ENCODE measurements at regions not wholly inside any gene's neighbourhood (a gene's known extent, or its start where the extent isn't known, plus 50 kb on each side); places are given as distances from the start of the nearest gene placed in this dataset.

DNA sequence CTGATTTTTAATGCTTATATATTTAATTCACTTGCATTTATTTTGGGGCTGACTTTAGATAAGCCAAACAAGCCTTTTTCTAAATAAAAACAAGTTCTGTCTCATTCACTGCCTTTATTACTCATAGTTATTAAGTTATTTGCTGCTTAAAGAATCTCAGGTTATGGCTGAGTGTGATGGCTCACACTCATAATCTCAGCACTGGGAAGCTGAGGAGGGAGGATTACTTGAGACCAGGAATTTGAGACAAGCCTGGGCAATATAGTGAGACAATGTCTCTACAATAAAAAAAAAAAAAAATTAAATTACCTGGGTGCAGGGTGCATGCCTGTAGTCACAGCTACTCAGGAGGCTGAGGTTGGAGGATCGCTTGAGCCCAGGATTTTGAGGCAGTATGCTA, 85.0 kb upstream of the MAN2A1 start:
- TF ChIP-seq, protein P1, sequence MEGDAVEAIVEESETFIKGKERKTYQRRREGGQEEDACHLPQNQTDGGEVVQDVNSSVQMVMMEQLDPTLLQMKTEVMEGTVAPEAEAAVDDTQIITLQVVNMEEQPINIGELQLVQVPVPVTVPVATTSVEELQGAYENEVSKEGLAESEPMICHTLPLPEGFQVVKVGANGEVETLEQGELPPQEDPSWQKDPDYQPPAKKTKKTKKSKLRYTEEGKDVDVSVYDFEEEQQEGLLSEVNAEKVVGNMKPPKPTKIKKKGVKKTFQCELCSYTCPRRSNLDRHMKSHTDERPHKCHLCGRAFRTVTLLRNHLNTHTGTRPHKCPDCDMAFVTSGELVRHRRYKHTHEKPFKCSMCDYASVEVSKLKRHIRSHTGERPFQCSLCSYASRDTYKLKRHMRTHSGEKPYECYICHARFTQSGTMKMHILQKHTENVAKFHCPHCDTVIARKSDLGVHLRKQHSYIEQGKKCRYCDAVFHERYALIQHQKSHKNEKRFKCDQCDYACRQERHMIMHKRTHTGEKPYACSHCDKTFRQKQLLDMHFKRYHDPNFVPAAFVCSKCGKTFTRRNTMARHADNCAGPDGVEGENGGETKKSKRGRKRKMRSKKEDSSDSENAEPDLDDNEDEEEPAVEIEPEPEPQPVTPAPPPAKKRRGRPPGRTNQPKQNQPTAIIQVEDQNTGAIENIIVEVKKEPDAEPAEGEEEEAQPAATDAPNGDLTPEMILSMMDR (IDR thresholded peaks at IDR 0.05; ENCODE audit: low read length) = no peak
- TF ChIP-seq EZH2 (optimal IDR thresholded peaks at IDR 0.05; ENCODE audit: low read depth, low read length) = no peak
- no peak for DNase-seq
- H2AFZ ChIP-seq (ENCODE audit: low read length) = no peak overlapping the region
- no peak overlapping the region for H3K9ac ChIP-seq (ENCODE audit: low read length)
- no peaks in the 10 kb centered on the region for H3K9me2 ChIP-seq (replicated peaks; ENCODE audit: insufficient read depth, low read length)
- H3K9me3 ChIP-seq (replicated peaks; ENCODE audit: insufficient read depth, low read length) = no peaks in the 10 kb centered on the region
- no peak overlapping the region for H3K27ac ChIP-seq (ENCODE audit: low read length)
- no peaks in the 10 kb centered on the region for H3K4me1 ChIP-seq (ENCODE audit: low read length)
- H3K79me2 ChIP-seq (ENCODE audit: low read length) = no peaks in the 10 kb centered on the region
- no peak overlapping the region for H3K4me3 ChIP-seq (ENCODE audit: low read length)
- H3K36me3 ChIP-seq (replicated peaks; ENCODE audit: insufficient read depth, low read length) = no peaks in the 10 kb centered on the region
- H3K27me3 ChIP-seq (replicated peaks; ENCODE audit: insufficient read depth, low read length) = no peaks in the 10 kb centered on the region
- no peaks in the 10 kb centered on the region for H3F3A ChIP-seq (ENCODE audit: insufficient read depth, low read length)
- no peaks in the 10 kb centered on the region for H4K20me1 ChIP-seq (ENCODE audit: insufficient read depth, low read length)
- no peak overlapping the region for H3K4me2 ChIP-seq (ENCODE audit: low read depth, low read length)

DNA sequence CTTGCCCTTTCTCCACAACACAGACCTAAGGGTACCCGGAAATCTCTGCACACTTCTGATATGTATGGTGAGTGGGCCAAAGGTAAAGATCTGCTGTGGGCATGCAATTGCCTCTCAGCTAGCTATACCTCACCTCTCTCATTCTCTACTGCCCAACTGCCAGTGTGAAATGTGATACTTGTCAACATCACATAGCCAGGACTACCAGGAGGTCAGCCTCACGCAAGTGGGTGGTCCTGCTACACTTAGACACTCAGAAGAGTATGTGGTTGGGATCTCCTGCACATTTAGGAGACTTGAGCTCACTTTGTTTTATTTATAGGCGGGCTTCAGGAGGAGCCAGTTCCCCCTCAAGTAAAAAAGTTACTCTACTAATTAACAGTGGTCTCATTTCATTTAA, 88.0 kb upstream of the MAN2A1 start:
- Histone ChIP-seq H2AFZ (ENCODE audit: low read length) (no peak overlapping the region), H3K9me2 (replicated peaks; ENCODE audit: insufficient read depth, low read length) (no peaks in the 10 kb centered on the region), H3K9ac (ENCODE audit: low read length) (no peak overlapping the region), H3K4me2 (ENCODE audit: low read depth, low read length) (no peak overlapping the region), H3K4me1 (ENCODE audit: low read length) (no peaks in the 10 kb centered on the region), H3K79me2 (ENCODE audit: low read length) (no peaks in the 10 kb centered on the region), H3K36me3 (replicated peaks; ENCODE audit: insufficient read depth, low read length) (no peaks in the 10 kb centered on the region), H3K27me3 (replicated peaks; ENCODE audit: insufficient read depth, low read length) (no peaks in the 10 kb centered on the region), H4K20me1 (ENCODE audit: insufficient read depth, low read length) (no peaks in the 10 kb centered on the region), H3F3A (ENCODE audit: insufficient read depth, low read length) (no peaks in the 10 kb centered on the region), H3K9me3 (replicated peaks; ENCODE audit: insufficient read depth, low read length) (no peaks in the 10 kb centered on the region), H3K27ac (ENCODE audit: low read length) (no peak overlapping the region), H3K4me3 (ENCODE audit: low read length) (no peak overlapping the region)
- DNase-seq = no peak
- TF ChIP-seq EZH2 (optimal IDR thresholded peaks at IDR 0.05; ENCODE audit: low read depth, low read length) (no peak), EZH2phosphoT487 (IDR thresholded peaks at IDR 0.05; ENCODE audit: low read length) (no peak)
- TF ChIP-seq, protein P1 (IDR thresholded peaks at IDR 0.05; ENCODE audit: low read length) = no peak

DNA sequence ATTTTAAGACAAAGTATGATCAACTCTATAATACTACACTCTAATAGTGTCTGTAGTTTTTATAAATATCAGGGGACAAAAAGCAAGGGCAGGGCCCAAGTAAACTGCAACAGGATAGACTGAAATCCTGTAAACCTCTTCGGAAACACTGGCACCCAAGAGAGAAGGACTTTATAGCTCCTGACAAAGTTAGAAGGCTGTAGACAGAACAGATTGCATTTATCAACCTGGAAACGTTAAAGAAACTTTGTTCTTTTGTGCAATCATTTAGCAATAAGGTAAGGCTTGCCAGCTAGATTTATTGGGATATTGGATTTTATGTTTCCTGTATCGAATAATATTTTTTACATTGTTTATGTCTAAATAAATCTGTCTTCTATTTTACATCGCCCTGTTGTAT, 91.8 kb upstream of the MAN2A1 start:
- no peak overlapping the region for H3K4me2 ChIP-seq (ENCODE audit: low read depth, low read length)
- TF ChIP-seq EZH2phosphoT487 (IDR thresholded peaks at IDR 0.05; ENCODE audit: low read length) = no peak
- no peak for TF ChIP-seq EZH2 (optimal IDR thresholded peaks at IDR 0.05; ENCODE audit: low read depth, low read length)
- TF ChIP-seq, protein P1 (IDR thresholded peaks at IDR 0.05; ENCODE audit: low read length) = no peak
- DNase-seq = no peak

More for the DNA sequence above, 91.8 kb upstream of the MAN2A1 start:
- Histone ChIP-seq H3F3A (ENCODE audit: insufficient read depth, low read length) (no peaks in the 10 kb centered on the region), H3K9me2 (replicated peaks; ENCODE audit: insufficient read depth, low read length) (no peaks in the 10 kb centered on the region), H3K9me3 (replicated peaks; ENCODE audit: insufficient read depth, low read length) (no peaks in the 10 kb centered on the region), H3K27me3 (replicated peaks; ENCODE audit: insufficient read depth, low read length) (no peaks in the 10 kb centered on the region), H3K4me3 (ENCODE audit: low read length) (no peak overlapping the region), H3K9ac (ENCODE audit: low read length) (no peak overlapping the region), H2AFZ (ENCODE audit: low read length) (no peak overlapping the region), H3K4me1 (ENCODE audit: low read length) (peaks cover 4% of the 10 kb centered on the region), H3K79me2 (ENCODE audit: low read length) (no peaks in the 10 kb centered on the region), H4K20me1 (ENCODE audit: insufficient read depth, low read length) (no peaks in the 10 kb centered on the region), H3K27ac (ENCODE audit: low read length) (no peak overlapping the region), H3K36me3 (replicated peaks; ENCODE audit: insufficient read depth, low read length) (no peaks in the 10 kb centered on the region)
